Progenitor cell of endocrine pancreas (in vitro differentiated cells): ENCODE measurements at regions not wholly inside any gene's neighbourhood (a gene's known extent, or its start where the extent isn't known, plus 50 kb on each side); places are given as distances from the start of the nearest gene placed in this dataset.

Experiments
- DNase-seq: peaks from one replicate; pipeline ENCODE4 v3.0.0; 2021; ENCODE audit warnings: low spot score; ENCODE audit not compliant: unreplicated experiment
- H3K27ac Mint-ChIP-seq: 2 replicates; pipeline ENCODE4 v1.8.0; 2021; ENCODE audit warnings: mild to moderate bottlenecking, moderate library complexity, mixed read lengths
- H3K27me3 Mint-ChIP-seq: 2 replicates; pipeline ENCODE4 v1.8.0; 2021; ENCODE audit warnings: mixed read lengths
- H3K36me3 Mint-ChIP-seq: 2 replicates; pipeline ENCODE4 v1.8.0; 2022; ENCODE audit warnings: mixed read lengths; ENCODE audit not compliant: insufficient read depth
- H3K4me1 Mint-ChIP-seq: 2 replicates; pipeline ENCODE4 v1.8.0; 2021; ENCODE audit warnings: low read depth, mixed read lengths
- H3K4me3 Mint-ChIP-seq: 2 replicates; pipeline ENCODE4 v1.8.0; 2021; ENCODE audit warnings: low read depth, mild to moderate bottlenecking, moderate library complexity, mixed read lengths
- H3K9me3 Mint-ChIP-seq: 2 replicates; pipeline ENCODE4 v1.8.0; 2021; ENCODE audit warnings: low read depth, mixed read lengths
- CTCF ChIP-seq: fragments of 200-600 bp; sonication (generic); IDR thresholded peaks from one replicate; pipeline ENCODE4 v1.5.0; 2021; ENCODE audit warnings: antibody characterized with exemption, mild to moderate bottlenecking; ENCODE audit not compliant: unreplicated experiment

- Mint-ChIP-seq H3K27ac (no peak overlapping the region), H3K9me3 (no peaks in the 10 kb centered on the region), H3K4me1 (peaks cover 6% of the 10 kb centered on the region), H3K27me3 (no peaks in the 10 kb centered on the region), H3K4me3 (no peak overlapping the region), H3K36me3 (no peaks in the 10 kb centered on the region)
- TF ChIP-seq CTCF: no peak
- DNase-seq: no peak
These were observed 898.1 kb upstream of the EPHA5 start for GRCh38 chr4:66568431-66568830.

- Mint-ChIP-seq H3K9me3 (no peaks in the 10 kb centered on the region), H3K4me1 (peaks cover 6% of the 10 kb centered on the region), H3K27ac (no peak overlapping the region), H3K4me3 (no peak overlapping the region), H3K36me3 (no peaks in the 10 kb centered on the region), H3K27me3 (no peaks in the 10 kb centered on the region)
- no peak for TF ChIP-seq CTCF
- no peak for DNase-seq
These were observed 897.7 kb upstream of the EPHA5 start for GRCh38 chr4:66568001-66568400.

- no peak for TF ChIP-seq CTCF
- Mint-ChIP-seq H3K27ac (no peak overlapping the region), H3K27me3 (no peaks in the 10 kb centered on the region), H3K4me1 (peaks cover 6% of the 10 kb centered on the region), H3K4me3 (no peak overlapping the region), H3K36me3 (no peaks in the 10 kb centered on the region), H3K9me3 (no peaks in the 10 kb centered on the region)
- no peak for DNase-seq
These were observed 897.3 kb upstream of the EPHA5 start for GRCh38 chr4:66567551-66567950.

- TF ChIP-seq CTCF: no peak
- Mint-ChIP-seq H3K9me3 (peaks cover 5% of the 10 kb centered on the region), H3K27ac (no peak overlapping the region), H3K4me3 (no peak overlapping the region), H3K27me3 (no peaks in the 10 kb centered on the region), H3K4me1 (peaks cover 6% of the 10 kb centered on the region), H3K36me3 (no peaks in the 10 kb centered on the region)
- no peak for DNase-seq
These were observed 895.5 kb upstream of the EPHA5 start for GRCh38 chr4:66565801-66566200.

- Mint-ChIP-seq H3K27me3 (no peaks in the 10 kb centered on the region), H3K36me3 (no peaks in the 10 kb centered on the region), H3K4me1 (peaks cover 6% of the 10 kb centered on the region), H3K4me3 (no peak overlapping the region), H3K9me3 (peaks cover 5% of the 10 kb centered on the region), H3K27ac (no peak overlapping the region)
- TF ChIP-seq CTCF: no peak
- DNase-seq: no peak
These were observed 894.8 kb upstream of the EPHA5 start for GRCh38 chr4:66564901-66565651.
